Endothelial cell of umbilical vein (primary cell): ENCODE measurements at regions not wholly inside any gene's neighbourhood (a gene's known extent, or its start where the extent isn't known, plus 50 kb on each side); places are given as distances from the start of the nearest gene placed in this dataset.

Source experiments
- BruUV-seq: library from RNA; stranded (reverse); fragments of 400-500 nt; replicated peaks from 2 replicates; lab custom pipeline; 2021; lab: Mats Ljungman, UMichigan
- CTCF ChIA-PET: fragments of 300-600, 350-600 bp; sonication (Branson Sonifier 250); formaldehyde crosslinking; loops from one replicate; lab custom pipeline; 2021; ENCODE audit warnings: antibody characterized with exemption, inconsistent platforms; lab: Charles Lee
- POLR2A ChIA-PET: fragments of 300-600, 350-600 bp; sonication (Branson Sonifier 250); formaldehyde crosslinking; loops from one replicate; lab custom pipeline; 2021; ENCODE audit warnings: antibody characterized with exemption, inconsistent platforms; lab: Charles Lee
- DNase-seq: peaks from one replicate; pipeline ENCODE4 v3.0.0-alpha.2; 2011; ENCODE audit warnings: low read depth, low spot score
- FAIRE-seq: peaks from 2 replicates; lab custom pipeline; 2011; peaks lifted over from hg19 to GRCh38; lab: Jason Lieb, UNC
- H2AFZ ChIP-seq: 2 replicates; pipeline ENCODE4 v1.6.0; 2012; ENCODE audit warnings: low read depth, low read length, control low read depth, inconsistent platforms
- H3K27ac ChIP-seq: 2 replicates; pipeline ENCODE4 v1.5.1; 2011; ENCODE audit warnings: low read depth, mild to moderate bottlenecking, control low read depth, low read length, moderate library complexity; ENCODE audit not compliant: insufficient read depth
- H3K27me3 ChIP-seq, 2 experiments: 2 replicates each; pipeline versions ENCODE4 v1.6.0 to v1.6.1; 2011; ENCODE audit warnings: low read length in 2 of 2, mixed read lengths in 1 of 2; ENCODE audit not compliant: control insufficient read depth in 2 of 2, insufficient read depth in 2 of 2
- H3K36me3 ChIP-seq, 2 experiments: 2 replicates in 1 of 2; 3 replicates in 1 of 2; pipeline ENCODE4 v1.5.1; 2011; ENCODE audit warnings: low read length in 2 of 2, mild to moderate bottlenecking in 1 of 2, moderate library complexity in 1 of 2; ENCODE audit not compliant: control insufficient read depth in 2 of 2, insufficient read depth in 2 of 2; ENCODE audit errors: extremely low read depth in 1 of 2
- H3K4me1 ChIP-seq: 3 replicates; pipeline ENCODE4 v1.5.1; 2011; ENCODE audit warnings: mild to moderate bottlenecking, low read length; ENCODE audit not compliant: control insufficient read depth, insufficient read depth; ENCODE audit errors: extremely low read depth
- H3K4me2 ChIP-seq: 2 replicates; pipeline ENCODE4 v1.6.1; 2011; ENCODE audit warnings: low read length, control low read depth, mixed read lengths; ENCODE audit not compliant: insufficient read depth
- H3K4me3 ChIP-seq, 3 experiments: fragments of 200-600 bp in 1 of 3; sonication (generic), shearing (Covaris generic) in 1 of 3; replicated peaks in 1 of 3; 2 replicates each; pipeline ENCODE4 v1.5.1; 2011 to 2016; ENCODE audit warnings: control low read depth in 3 of 3, low read length in 3 of 3, mild to moderate bottlenecking in 2 of 3, inconsistent platforms in 1 of 3, low read depth in 1 of 3, moderate library complexity in 1 of 3; ENCODE audit not compliant: insufficient read depth in 1 of 3
- H3K79me2 ChIP-seq: 2 replicates; pipeline ENCODE4 v1.6.0; 2012; ENCODE audit warnings: low read length, inconsistent platforms; ENCODE audit not compliant: control insufficient read depth, insufficient read depth
- H3K9ac ChIP-seq: replicated peaks from 2 replicates; pipeline ENCODE3; 2011; ENCODE audit warnings: low read length, control low read depth; ENCODE audit not compliant: insufficient read depth; ENCODE audit errors: extremely low read depth
- H3K9me1 ChIP-seq: replicated peaks from 3 replicates; pipeline ENCODE4 v1.6.0; 2011; ENCODE audit warnings: mild to moderate bottlenecking, low read length; ENCODE audit not compliant: control insufficient read depth, insufficient read depth; ENCODE audit errors: extremely low read depth
- H3K9me3 ChIP-seq: replicated peaks from 2 replicates; pipeline ENCODE4 v1.5.1; 2012; ENCODE audit warnings: low read length, inconsistent platforms; ENCODE audit not compliant: control insufficient read depth, insufficient read depth
- H4K20me1 ChIP-seq: replicated peaks from 2 replicates; pipeline ENCODE3; 2011; ENCODE audit warnings: mild to moderate bottlenecking, low read length; ENCODE audit not compliant: control insufficient read depth, insufficient read depth; ENCODE audit errors: extremely low read depth
- GATA2 ChIP-seq: IDR thresholded peaks from 2 replicates; pipeline ENCODE4 v1.7.0; 2011; ENCODE audit warnings: low read depth, mild to moderate bottlenecking, moderate library complexity, mixed read lengths, low read length; ENCODE audit not compliant: insufficient read length, insufficient read depth
- POLR2AphosphoS5 ChIP-seq: IDR thresholded peaks from 2 replicates; pipeline ENCODE4 v1.6.1; 2012; ENCODE audit warnings: low read depth, mild to moderate bottlenecking, control low read depth, low read length, moderate library complexity; ENCODE audit not compliant: insufficient read depth
- dilution Hi-C: fragments of 300-500 bp; cut with MboI; formaldehyde crosslinking; loops from one replicate; pipeline ENCODE4 v1.15.0; 2019; ENCODE audit warnings: low sequenced_read_pairs; ENCODE audit not compliant: extremely low pct_ligation_motif_present
- intact Hi-C: fragments of 100-400 bp; cut with micrococcal nuclease; formaldehyde crosslinking; loops from one replicate; pipeline ENCODE4 v1.10.0; 2022
- TF ChIP-seq, protein P1 (sequence below), 2 donors: IDR thresholded peaks; 1 replicate in 1 of 2; 2 replicates in 1 of 2; pipeline ENCODE4 v1.5.1; 2011; ENCODE audit warnings: low read length in 2 of 2, mild to moderate bottlenecking in 2 of 2, moderate library complexity in 2 of 2, control low read depth in 1 of 2, inconsistent platforms in 1 of 2, low read depth in 1 of 2; ENCODE audit not compliant: insufficient read depth in 1 of 2; ENCODE audit errors: extremely low read depth in 1 of 2

DNA sequence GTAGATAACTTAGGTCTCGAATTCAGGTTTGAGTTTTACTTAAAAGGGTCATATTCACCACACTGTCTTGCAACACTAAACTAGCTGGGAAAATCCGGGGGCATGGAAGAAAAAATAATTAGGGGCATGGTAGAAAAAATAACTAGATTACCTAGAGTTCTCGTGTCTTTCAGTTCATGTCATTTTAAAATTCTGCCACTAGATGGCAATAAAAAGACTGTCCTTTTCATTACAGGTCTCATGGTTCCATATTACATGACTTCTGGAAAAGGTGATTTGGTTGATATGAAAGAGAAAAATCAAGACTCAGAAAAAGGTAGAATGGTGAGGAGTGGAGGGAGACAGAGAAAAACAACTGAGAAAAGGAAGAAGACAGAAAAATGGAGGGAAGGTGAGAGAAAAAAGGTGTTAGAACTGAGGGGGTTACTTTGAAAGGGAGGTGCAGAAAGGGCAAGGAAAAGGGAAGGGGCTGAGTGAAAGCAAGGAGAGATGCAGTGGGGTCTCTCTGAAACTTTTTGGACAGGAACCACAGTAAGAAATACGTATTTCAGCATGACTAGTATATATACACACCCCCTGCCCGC lies 299.0 kb downstream of the KLF12 start:
- DNase-seq = peak; percentile 55
- H3K79me2 ChIP-seq = peaks cover 6% of the 10 kb centered on the region
- H3K9ac ChIP-seq = no peak overlapping the region
- ChIA-PET POLR2A (no interaction called here), CTCF (interaction anchor here (0.7 to 6.0 kb wide), 17 partner anchors 10 to 1423 kb away, joined by 3 to 89 read pairs (median 4); partner anchors contain the start of gene KLF12)
- no peaks in the 10 kb centered on the region for H3K27me3 ChIP-seq
- TF ChIP-seq, protein P1, sequence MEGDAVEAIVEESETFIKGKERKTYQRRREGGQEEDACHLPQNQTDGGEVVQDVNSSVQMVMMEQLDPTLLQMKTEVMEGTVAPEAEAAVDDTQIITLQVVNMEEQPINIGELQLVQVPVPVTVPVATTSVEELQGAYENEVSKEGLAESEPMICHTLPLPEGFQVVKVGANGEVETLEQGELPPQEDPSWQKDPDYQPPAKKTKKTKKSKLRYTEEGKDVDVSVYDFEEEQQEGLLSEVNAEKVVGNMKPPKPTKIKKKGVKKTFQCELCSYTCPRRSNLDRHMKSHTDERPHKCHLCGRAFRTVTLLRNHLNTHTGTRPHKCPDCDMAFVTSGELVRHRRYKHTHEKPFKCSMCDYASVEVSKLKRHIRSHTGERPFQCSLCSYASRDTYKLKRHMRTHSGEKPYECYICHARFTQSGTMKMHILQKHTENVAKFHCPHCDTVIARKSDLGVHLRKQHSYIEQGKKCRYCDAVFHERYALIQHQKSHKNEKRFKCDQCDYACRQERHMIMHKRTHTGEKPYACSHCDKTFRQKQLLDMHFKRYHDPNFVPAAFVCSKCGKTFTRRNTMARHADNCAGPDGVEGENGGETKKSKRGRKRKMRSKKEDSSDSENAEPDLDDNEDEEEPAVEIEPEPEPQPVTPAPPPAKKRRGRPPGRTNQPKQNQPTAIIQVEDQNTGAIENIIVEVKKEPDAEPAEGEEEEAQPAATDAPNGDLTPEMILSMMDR (IDR thresholded peaks at IDR 0.05; ENCODE audit: extremely low read depth in 1 of 2, insufficient read depth in 1 of 2, low read depth in 1 of 2, low read length in 2 of 2) = peak; percentile 27 to 37
- TF ChIP-seq GATA2 = no peak
- TF ChIP-seq POLR2AphosphoS5 = no peak
- no TSS peak for BruUV-seq
- no peaks in the 10 kb centered on the region for H3K9me3 ChIP-seq
- peak; percentile 79 for FAIRE-seq
- intact Hi-C loops (loop anchor here (1.0 to 10.0 kb wide), 7 partner anchors 80 to 1422 kb away; partner anchors contain the start of gene KLF12), dilution Hi-C loops (no loop called here)
- H2AFZ ChIP-seq = no peak overlapping the region
- peaks cover 4% of the 10 kb centered on the region for H3K4me1 ChIP-seq
- no peaks in the 10 kb centered on the region for H4K20me1 ChIP-seq
- no peaks in the 10 kb centered on the region for H3K9me1 ChIP-seq
- H3K4me2 ChIP-seq = no peak overlapping the region
- H3K4me3 ChIP-seq = no peak overlapping the region
- H3K27ac ChIP-seq = no peak overlapping the region
- no peaks in the 10 kb centered on the region for H3K36me3 ChIP-seq
